HCT116 (cell line): ENCODE measurements at regions not wholly inside any gene's neighbourhood (a gene's known extent, or its start where the extent isn't known, plus 50 kb on each side); places are given as distances from the start of the nearest gene placed in this dataset.

Source experiments
- ATAC-seq: fragments of 200-7000 bp; cut with Tn5 transposase; 2 replicates; pipeline ENCODE4 v1.9.1; 2020; ENCODE audit warnings: mild to moderate bottlenecking, moderate library complexity
- BruUV-seq: library from RNA; stranded (reverse); fragments of 400-500 nt; replicated peaks from 2 replicates; lab custom pipeline; 2021; lab: Mats Ljungman, UMichigan
- CTCF ChIA-PET: fragments of 300-600 bp; sonication (Branson Sonifier 250); formaldehyde crosslinking; loops from one replicate; lab custom pipeline; 2021; ENCODE audit warnings: antibody characterized with exemption; lab: Charles Lee
- POLR2A ChIA-PET: fragments of 300-600, 350-600 bp; sonication (Branson Sonifier 250); formaldehyde crosslinking; loops from one replicate; lab custom pipeline; 2021; ENCODE audit warnings: antibody characterized with exemption; lab: Charles Lee
- RAD21 ChIA-PET, 2 experiments: fragments of 300-600 bp; sonication (Branson Sonifier 250); formaldehyde crosslinking; loops; one replicate each; lab custom pipeline; 2023; ENCODE audit warnings: low total read pairs in 2 of 2; ENCODE audit not compliant: uncharacterized antibody in 2 of 2, unreplicated experiment in 2 of 2, low non-redundant PET in 1 of 2; lab: Charles Lee
- DNase-seq: peaks from one replicate; pipeline ENCODE4 v3.0.0-alpha.2; 2010; ENCODE audit warnings: low read depth, low spot score
- H2AFZ ChIP-seq: fragments of 200-600 bp; shearing (Covaris generic), sonication (generic); 2 replicates; pipeline ENCODE4 v1.6.1; 2017; ENCODE audit warnings: low read depth, mixed run types, mixed read lengths, antibody characterized with exemption, low read length; ENCODE audit not compliant: poor library complexity, severe bottlenecking
- H3K27ac ChIP-seq: 2 replicates; pipeline ENCODE4 v1.5.1; 2012; ENCODE audit warnings: low read depth, low read length
- H3K27me3 ChIP-seq: fragments of 200-600 bp; sonication (generic); 2 replicates; pipeline ENCODE4 v1.6.1; 2016; ENCODE audit warnings: mixed run types, low read length, mixed read lengths; ENCODE audit not compliant: insufficient read depth
- H3K36me3 ChIP-seq, 2 experiments: fragments of 200-500 bp in 1 of 2; fragments of 200-600 bp in 1 of 2; sonication (Bioruptor generic) in 1 of 2; sonication (generic) in 1 of 2; 2 replicates each; pipeline versions ENCODE4 v1.5.1 to v1.6.1; 2014 to 2016; ENCODE audit warnings: low read length in 2 of 2, inconsistent platforms in 1 of 2, mixed read lengths in 1 of 2, mixed run types in 1 of 2; ENCODE audit not compliant: insufficient read depth in 2 of 2, control insufficient read depth in 1 of 2
- H3K4me1 ChIP-seq, 2 experiments: fragments of 200-600 bp in 1 of 2; sonication (generic) in 1 of 2; 2 replicates each; pipeline versions ENCODE4 v1.5.1 to v1.6.1; 2012 to 2017; ENCODE audit warnings: low read length in 2 of 2, inconsistent platforms in 1 of 2, mild to moderate bottlenecking in 1 of 2, mixed read lengths in 1 of 2, mixed run types in 1 of 2, moderate library complexity in 1 of 2; ENCODE audit not compliant: insufficient read depth in 2 of 2, control insufficient read depth in 1 of 2
- H3K4me2 ChIP-seq: fragments of 200-600 bp; sonication (generic); 2 replicates; pipeline ENCODE4 v1.6.1; 2017; ENCODE audit warnings: mixed run types, low read length, mixed read lengths
- H3K4me3 ChIP-seq, 2 experiments: fragments of 200-600 bp in 1 of 2; sonication (generic) in 1 of 2; replicated peaks in 1 of 2; 2 replicates each; pipeline ENCODE4 v1.5.1; 2011 to 2016; ENCODE audit warnings: low read length in 2 of 2, control low read depth in 1 of 2, low read depth in 1 of 2, mild to moderate bottlenecking in 1 of 2, mixed read lengths in 1 of 2, mixed run types in 1 of 2
- H3K79me2 ChIP-seq: fragments of 200-600 bp; sonication (generic); 2 replicates; pipeline ENCODE4 v1.6.1; 2017; ENCODE audit warnings: mild to moderate bottlenecking, mixed run types, low read length, moderate library complexity, mixed read lengths; ENCODE audit not compliant: insufficient read depth
- H3K9ac ChIP-seq: fragments of 200-600 bp; sonication (generic); 2 replicates; pipeline ENCODE4 v1.6.1; 2016; ENCODE audit warnings: low read length, mixed read lengths
- H3K9me2 ChIP-seq: fragments of 200-600 bp; sonication (generic), shearing (Covaris generic); 2 replicates; pipeline ENCODE4 v1.6.1; 2017; ENCODE audit warnings: mixed run types, mild to moderate bottlenecking, moderate library complexity; ENCODE audit not compliant: insufficient read depth
- H3K9me3 ChIP-seq, 2 experiments: fragments of 200-500 bp in 1 of 2; fragments of 200-600 bp in 1 of 2; sonication (Bioruptor generic) in 1 of 2; sonication (generic) in 1 of 2; 2 replicates each; pipeline ENCODE4 v1.6.1; 2014 to 2017; ENCODE audit warnings: low read length in 2 of 2, mixed read lengths in 2 of 2, inconsistent platforms in 1 of 2, low read depth in 1 of 2, mild to moderate bottlenecking in 1 of 2, mixed run types in 1 of 2, moderate library complexity in 1 of 2; ENCODE audit not compliant: control insufficient read depth in 1 of 2, insufficient read depth in 1 of 2
- H4K20me1 ChIP-seq: fragments of 200-600 bp; sonication (generic), shearing (Covaris generic); 2 replicates; pipeline ENCODE4 v1.6.1; 2017; ENCODE audit warnings: mixed run types, mild to moderate bottlenecking, moderate library complexity; ENCODE audit not compliant: insufficient read depth
- CBX3 ChIP-seq: IDR thresholded peaks from 2 replicates; pipeline ENCODE4 v1.6.1; 2012; ENCODE audit warnings: low read depth
- ELF1 ChIP-seq: IDR thresholded peaks from 2 replicates; pipeline ENCODE4 v1.6.1; 2012; ENCODE audit warnings: low read depth, borderline replicate concordance
- EZH2phosphoT487 ChIP-seq: fragments of 200-600 bp; IDR thresholded peaks from 2 replicates; pipeline ENCODE4 v1.6.1; 2018; ENCODE audit warnings: antibody characterized with exemption, borderline replicate concordance
- FOSL1 ChIP-seq: IDR thresholded peaks from 2 replicates; pipeline ENCODE4 v1.6.1; 2012; ENCODE audit warnings: low read depth
- JUND ChIP-seq: IDR thresholded peaks from 2 replicates; pipeline ENCODE4 v1.6.1; 2012
- POLR2A ChIP-seq: IDR thresholded peaks from 2 replicates; pipeline ENCODE4 v1.7.0; 2011; ENCODE audit warnings: borderline replicate concordance; ENCODE audit not compliant: insufficient read depth, insufficient read length; ENCODE audit errors: extremely low read depth
- RAD21 ChIP-seq: IDR thresholded peaks from 2 replicates; pipeline ENCODE4 v1.6.1; 2012; ENCODE audit warnings: low read depth, mild to moderate bottlenecking
- SP1 ChIP-seq: IDR thresholded peaks from 2 replicates; pipeline ENCODE4 v1.6.1; 2012; ENCODE audit warnings: low read depth
- TCF7L2 ChIP-seq: IDR thresholded peaks from 2 replicates; pipeline ENCODE4 v1.7.0; 2011; ENCODE audit warnings: borderline replicate concordance, inconsistent platforms; ENCODE audit not compliant: insufficient read depth, insufficient read length; ENCODE audit errors: extremely low read depth
- YY1 ChIP-seq: IDR thresholded peaks from 2 replicates; pipeline ENCODE4 v1.6.1; 2011; ENCODE audit warnings: low read length, low read depth, moderate library complexity, mild to moderate bottlenecking; ENCODE audit not compliant: insufficient replicate concordance; ENCODE audit errors: extremely low read depth
- ZFX ChIP-seq: fragments of 450-650 bp; IDR thresholded peaks from 2 replicates; pipeline ENCODE4 v1.6.1; 2017
- ZNF274 ChIP-seq: fragments of 200-500 bp; sonication (Bioruptor generic); IDR thresholded peaks from 2 replicates; pipeline ENCODE4 v1.6.1; 2014; ENCODE audit warnings: mild to moderate bottlenecking, low read depth, low read length, inconsistent platforms
- intact Hi-C: fragments of 100-400 bp; cut with micrococcal nuclease; formaldehyde crosslinking; loops from 2 replicates; pipeline ENCODE4 v1.10.0; 2022
- TF ChIP-seq, protein P1 (sequence below): IDR thresholded peaks from 2 replicates; pipeline ENCODE4 v1.6.1; 2012
- TF ChIP-seq, protein P2 (sequence below): IDR thresholded peaks from 2 replicates; pipeline ENCODE4 v1.6.1; 2012; ENCODE audit warnings: low read depth
- TF ChIP-seq, protein P3 (sequence below): IDR thresholded peaks from 2 replicates; pipeline ENCODE4 v1.6.1; 2011; ENCODE audit warnings: mild to moderate bottlenecking, low read length, moderate library complexity; ENCODE audit not compliant: insufficient replicate concordance; ENCODE audit errors: extremely low read depth
- TF ChIP-seq, protein P4 (sequence below): IDR thresholded peaks from 2 replicates; pipeline ENCODE4 v1.6.1; 2012

DNA sequence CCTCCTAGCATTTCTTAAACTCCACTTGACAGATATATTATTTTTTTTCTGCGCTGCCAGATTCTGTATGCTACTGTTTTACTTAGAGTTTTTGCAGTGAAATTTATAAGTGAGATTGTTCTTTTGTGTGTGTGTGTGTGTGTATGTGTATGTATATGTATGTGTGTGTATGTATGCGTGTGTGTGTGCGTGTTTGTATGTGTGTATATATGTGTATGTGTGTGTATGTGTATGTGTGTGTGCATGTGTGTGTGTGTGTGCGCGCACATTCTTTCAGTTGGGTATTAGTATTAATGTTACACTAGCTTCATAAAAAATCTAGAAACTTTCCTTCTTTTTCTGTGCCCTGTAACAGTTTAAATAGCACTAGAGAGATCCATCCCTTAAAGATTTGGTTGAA lies 152.6 kb upstream of the CSF3R start:
- Histone ChIP-seq H4K20me1 (no peaks in the 10 kb centered on the region), H3K27me3 (peaks cover 5% of the 10 kb centered on the region; the same call in 1 of the 2 replicates), H2AFZ (no peak overlapping the region), H3K4me2 (no peak overlapping the region), H3K79me2 (no peaks in the 10 kb centered on the region), H3K36me3 (no peaks in the 10 kb centered on the region), H3K9me3 (no peaks in the 10 kb centered on the region), H3K9me2 (no peaks in the 10 kb centered on the region), H3K4me3 (no peak overlapping the region), H3K27ac (no peak overlapping the region), H3K4me1 (peaks cover 0 to 4% of the 10 kb centered on the region in 2 experiments; a peak in 1 of 4 replicates), H3K9ac (no peak overlapping the region)
- ChIA-PET RAD21 (no interaction called here), POLR2A (no interaction called here), CTCF (no interaction called here)
- DNase-seq (no peak), ATAC-seq (no peak)
- intact Hi-C loops: no loop called here
- TF ChIP-seq, protein P1, sequence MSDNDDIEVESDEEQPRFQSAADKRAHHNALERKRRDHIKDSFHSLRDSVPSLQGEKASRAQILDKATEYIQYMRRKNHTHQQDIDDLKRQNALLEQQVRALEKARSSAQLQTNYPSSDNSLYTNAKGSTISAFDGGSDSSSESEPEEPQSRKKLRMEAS: no peak
- TF ChIP-seq YY1 (no peak), POLR2A (no peak), SP1 (no peak), ZNF274 (no peak), RAD21 (no peak), ELF1 (no peak), FOSL1 (no peak), TCF7L2 (no peak), CBX3 (no peak), JUND (no peak), ZFX (no peak), EZH2phosphoT487 (no peak)
- TF ChIP-seq, protein P2, sequence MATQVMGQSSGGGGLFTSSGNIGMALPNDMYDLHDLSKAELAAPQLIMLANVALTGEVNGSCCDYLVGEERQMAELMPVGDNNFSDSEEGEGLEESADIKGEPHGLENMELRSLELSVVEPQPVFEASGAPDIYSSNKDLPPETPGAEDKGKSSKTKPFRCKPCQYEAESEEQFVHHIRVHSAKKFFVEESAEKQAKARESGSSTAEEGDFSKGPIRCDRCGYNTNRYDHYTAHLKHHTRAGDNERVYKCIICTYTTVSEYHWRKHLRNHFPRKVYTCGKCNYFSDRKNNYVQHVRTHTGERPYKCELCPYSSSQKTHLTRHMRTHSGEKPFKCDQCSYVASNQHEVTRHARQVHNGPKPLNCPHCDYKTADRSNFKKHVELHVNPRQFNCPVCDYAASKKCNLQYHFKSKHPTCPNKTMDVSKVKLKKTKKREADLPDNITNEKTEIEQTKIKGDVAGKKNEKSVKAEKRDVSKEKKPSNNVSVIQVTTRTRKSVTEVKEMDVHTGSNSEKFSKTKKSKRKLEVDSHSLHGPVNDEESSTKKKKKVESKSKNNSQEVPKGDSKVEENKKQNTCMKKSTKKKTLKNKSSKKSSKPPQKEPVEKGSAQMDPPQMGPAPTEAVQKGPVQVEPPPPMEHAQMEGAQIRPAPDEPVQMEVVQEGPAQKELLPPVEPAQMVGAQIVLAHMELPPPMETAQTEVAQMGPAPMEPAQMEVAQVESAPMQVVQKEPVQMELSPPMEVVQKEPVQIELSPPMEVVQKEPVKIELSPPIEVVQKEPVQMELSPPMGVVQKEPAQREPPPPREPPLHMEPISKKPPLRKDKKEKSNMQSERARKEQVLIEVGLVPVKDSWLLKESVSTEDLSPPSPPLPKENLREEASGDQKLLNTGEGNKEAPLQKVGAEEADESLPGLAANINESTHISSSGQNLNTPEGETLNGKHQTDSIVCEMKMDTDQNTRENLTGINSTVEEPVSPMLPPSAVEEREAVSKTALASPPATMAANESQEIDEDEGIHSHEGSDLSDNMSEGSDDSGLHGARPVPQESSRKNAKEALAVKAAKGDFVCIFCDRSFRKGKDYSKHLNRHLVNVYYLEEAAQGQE: no peak
- TF ChIP-seq, protein P3, sequence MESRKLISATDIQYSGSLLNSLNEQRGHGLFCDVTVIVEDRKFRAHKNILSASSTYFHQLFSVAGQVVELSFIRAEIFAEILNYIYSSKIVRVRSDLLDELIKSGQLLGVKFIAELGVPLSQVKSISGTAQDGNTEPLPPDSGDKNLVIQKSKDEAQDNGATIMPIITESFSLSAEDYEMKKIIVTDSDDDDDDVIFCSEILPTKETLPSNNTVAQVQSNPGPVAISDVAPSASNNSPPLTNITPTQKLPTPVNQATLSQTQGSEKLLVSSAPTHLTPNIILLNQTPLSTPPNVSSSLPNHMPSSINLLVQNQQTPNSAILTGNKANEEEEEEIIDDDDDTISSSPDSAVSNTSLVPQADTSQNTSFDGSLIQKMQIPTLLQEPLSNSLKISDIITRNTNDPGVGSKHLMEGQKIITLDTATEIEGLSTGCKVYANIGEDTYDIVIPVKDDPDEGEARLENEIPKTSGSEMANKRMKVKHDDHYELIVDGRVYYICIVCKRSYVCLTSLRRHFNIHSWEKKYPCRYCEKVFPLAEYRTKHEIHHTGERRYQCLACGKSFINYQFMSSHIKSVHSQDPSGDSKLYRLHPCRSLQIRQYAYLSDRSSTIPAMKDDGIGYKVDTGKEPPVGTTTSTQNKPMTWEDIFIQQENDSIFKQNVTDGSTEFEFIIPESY: no peak
- TF ChIP-seq, protein P4, sequence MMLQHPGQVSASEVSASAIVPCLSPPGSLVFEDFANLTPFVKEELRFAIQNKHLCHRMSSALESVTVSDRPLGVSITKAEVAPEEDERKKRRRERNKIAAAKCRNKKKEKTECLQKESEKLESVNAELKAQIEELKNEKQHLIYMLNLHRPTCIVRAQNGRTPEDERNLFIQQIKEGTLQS: no peak
- BruUV-seq: no TSS peak
